GM18867 (cell line): ENCODE measurements at regions not wholly inside any gene's neighbourhood (a gene's known extent, or its start where the extent isn't known, plus 50 kb on each side); places are given as distances from the start of the nearest gene placed in this dataset.

Experiments
- ATAC-seq: cut with Tn5 transposase; IDR thresholded peaks from one replicate; pipeline ENCODE4 v1.9.1; 2021; ENCODE audit warnings: mild to moderate bottlenecking, moderate library complexity; ENCODE audit not compliant: unreplicated experiment

- no peak for ATAC-seq
These were observed 606.7 kb downstream of the STIM2 start for GRCh38 chr4:27467351-27467750.

DNA sequence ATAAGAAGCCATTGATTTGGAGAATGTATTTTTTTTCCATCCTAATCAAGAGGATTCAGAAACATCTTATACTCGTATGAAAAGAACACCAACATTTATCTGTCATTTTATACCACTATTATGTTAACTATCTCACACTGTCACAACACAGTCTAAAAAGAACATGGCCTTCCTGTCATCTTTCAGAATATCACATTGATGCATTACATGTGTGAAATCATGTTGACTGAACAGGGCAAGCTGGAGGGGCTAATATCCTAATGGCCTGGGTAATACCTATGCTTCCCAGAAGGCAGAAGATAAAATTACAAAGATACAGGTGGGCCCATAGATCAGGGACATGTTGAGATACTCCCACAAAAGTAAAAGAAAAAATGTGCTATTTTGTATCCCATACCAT, 611.7 kb downstream of the STIM2 start:
- no peak for ATAC-seq

DNA sequence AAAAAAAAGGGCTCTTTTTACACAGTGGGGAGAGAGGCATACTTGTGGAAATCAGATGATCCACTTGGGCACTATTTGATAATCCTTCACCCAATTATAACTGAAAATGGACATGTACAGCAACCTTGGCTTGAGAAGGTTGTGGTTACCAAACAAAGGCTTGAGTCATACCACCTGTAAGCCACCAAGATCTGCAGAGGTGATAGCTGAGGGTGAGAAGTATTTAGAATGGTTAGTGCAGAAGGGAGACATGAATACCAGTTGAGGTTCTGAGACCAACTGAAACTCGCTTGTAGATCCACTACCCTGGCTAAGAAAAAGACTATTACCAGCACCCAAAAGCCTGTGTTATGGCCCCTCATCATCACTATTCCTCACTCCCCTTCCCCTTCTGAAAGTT, 614.0 kb downstream of the STIM2 start:
- no peak for ATAC-seq

GRCh38 chr4:27484216-27484615, 623.6 kb downstream of the STIM2 start:
- no peak for ATAC-seq

DNA sequence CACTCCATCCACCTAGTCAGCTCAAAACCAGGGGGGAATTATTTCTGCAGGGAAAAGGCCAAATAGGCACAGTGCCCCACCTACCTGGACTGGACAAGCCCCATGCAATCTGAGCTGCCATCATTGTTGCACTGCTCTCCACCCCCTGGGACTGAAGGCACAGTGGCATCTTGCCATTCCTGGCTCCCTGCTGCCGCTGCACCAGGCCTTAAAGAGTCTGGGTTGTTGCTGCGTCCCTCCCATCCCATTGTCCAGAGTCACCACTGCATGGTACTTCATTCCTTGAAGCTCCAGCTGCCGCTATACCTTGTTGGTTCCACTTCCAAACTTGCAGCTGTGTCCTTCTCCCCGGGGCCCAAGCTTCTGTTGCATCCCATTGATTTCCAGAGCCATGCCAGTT, 629.7 kb downstream of the STIM2 start:
- ATAC-seq, result no peak

GRCh38 chr4:27490766-27491165, 630.1 kb downstream of the STIM2 start:
- ATAC-seq, result no peak

- ATAC-seq, result no peak
These were observed 645.8 kb downstream of the STIM2 start for GRCh38 chr4:27506401-27506800.

GRCh38 chr4:27514711-27515110, 654.1 kb downstream of the STIM2 start:
- ATAC-seq, result no peak

- ATAC-seq, result no peak
These were observed 654.5 kb downstream of the STIM2 start for GRCh38 chr4:27515140-27515539.

GRCh38 chr4:27518876-27519275, 658.2 kb downstream of the STIM2 start:
- ATAC-seq, result no peak

DNA sequence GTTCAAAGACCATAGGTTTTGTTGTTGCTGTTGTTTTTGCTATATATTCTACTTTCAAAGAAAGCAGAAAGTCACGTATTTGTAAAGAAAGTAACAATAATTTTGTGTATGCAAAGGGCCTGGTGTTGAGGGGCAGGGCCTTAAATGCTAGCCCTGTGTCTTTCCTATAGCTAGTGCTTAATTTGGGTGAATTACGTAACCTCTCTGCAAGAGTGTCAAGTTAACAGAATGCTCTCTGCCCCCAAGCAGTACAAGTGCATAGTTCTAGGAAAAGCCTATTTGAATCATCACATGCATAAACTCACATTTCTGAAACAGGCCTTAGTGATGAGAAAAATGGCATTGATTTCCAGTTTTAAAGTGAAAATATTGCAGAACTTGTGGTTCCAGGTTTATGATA, 663.6 kb downstream of the STIM2 start:
- ATAC-seq, result no peak

- ATAC-seq, result no peak
These were observed 673.8 kb downstream of the STIM2 start for GRCh38 chr4:27534488-27534887.

DNA sequence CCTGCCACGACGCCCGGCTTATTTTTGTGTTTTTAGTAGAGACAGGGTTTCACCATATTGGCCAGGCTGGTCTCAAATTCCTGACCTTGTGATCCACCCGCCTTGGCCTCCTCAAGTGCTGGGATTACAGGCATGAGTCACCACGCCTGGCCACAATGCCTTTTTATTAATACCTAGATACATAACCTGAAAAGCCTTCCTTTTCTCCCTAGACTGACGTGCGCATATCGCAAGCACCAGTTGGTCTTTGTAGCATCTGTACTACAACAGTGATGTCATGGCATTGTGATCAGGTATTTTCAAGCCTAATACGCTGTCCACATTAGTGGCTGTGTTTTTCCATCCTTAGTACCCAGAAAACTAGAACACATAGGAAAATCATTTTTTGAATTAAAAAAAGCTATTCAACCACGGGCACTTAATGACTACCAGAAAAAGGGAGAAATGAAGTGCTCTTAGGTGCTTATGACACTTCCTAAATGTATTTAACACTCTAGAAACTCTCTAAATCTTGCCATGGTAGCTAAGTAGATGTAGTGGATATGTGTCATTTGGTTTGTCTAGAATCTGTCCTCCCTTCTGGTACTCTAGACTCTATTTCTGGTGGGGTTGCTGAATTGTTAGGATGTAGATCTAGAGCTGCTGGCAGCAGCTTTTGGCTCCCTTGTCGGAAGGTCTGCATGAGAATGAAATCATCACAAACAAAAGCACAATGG, 707.8 kb downstream of the STIM2 start:
- no peak for ATAC-seq

GRCh38 chr4:27568952-27569319, 708.3 kb downstream of the STIM2 start:
- ATAC-seq, result no peak

GRCh38 chr4:27574743-27575142, 714.1 kb downstream of the STIM2 start:
- ATAC-seq, result no peak

DNA sequence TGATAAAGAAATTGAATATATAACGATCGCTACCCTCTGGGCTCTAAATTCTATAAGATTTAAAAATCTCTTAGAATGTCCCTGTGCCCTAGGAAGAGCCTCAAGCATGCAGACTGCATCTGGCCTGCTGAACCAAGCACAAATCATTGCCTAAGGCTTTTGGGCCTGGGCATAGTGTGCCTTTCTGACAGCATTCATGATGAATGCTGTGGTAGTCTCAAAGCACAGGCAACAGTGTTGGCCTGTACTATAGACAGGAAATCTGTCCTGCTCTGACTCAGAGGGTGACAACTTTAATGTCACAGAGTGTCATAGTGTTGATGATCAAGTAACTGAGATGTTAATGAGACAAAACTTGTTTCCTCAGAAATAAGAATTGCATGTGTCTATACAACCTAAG, 717.3 kb downstream of the STIM2 start:
- no peak for ATAC-seq

- ATAC-seq, result no peak
These were observed 732.1 kb downstream of the STIM2 start for GRCh38 chr4:27592738-27593137.

DNA sequence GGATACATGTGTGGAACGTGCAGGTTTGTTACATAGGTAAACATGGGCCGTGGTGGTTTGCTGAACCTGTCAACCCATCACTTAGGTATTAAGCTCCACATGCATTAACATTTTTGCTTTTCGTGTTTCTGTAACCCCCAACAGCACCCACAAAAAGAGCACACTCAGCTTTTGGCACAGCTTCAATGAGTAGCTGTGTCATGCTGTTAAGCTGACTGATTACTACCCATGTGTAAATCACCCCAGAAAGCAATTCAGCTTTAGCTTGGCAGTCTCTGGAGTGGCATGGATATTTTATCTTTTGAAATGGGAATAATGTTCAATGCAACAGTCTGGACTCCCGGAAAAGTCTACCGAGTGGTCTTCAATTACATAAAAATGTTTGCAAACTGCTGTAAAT, 734.3 kb downstream of the STIM2 start:
- ATAC-seq, result no peak

DNA sequence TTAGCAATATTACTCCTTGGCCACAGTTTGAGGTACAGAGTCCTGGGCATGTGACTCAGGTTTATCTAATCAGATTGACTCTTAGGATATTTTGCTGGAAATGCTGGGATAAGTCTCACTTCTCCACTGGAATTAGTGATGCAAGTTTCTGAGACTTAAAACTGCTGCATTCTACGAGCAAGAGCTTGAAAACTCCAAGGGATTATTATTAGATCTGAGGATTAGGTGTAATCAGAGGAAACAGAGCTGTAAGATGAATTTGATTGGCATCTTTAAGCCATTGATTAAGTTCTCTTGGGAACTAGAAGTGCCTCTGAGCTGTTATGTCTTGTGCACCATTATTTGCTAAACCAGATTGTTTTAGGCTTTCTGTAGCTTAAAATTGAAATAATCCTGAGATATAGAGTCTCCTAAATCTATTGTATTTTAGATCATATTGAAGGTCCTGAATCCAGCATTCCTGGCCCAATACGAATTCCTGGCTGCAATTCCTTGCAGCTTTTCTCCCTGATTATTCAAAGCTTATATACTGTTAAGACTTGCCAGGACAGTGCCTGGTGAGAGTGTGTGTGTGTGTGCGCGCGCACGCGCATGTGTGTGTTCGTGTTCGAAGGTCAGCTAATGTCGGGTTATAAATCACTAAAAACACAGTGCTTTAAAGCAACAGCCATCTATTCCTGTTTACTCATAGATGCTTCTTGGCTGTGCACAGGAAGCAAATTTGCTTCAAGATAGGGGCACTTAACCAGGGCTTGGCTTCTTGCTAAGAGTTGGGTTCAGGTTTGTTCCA, 735.1 kb downstream of the STIM2 start:
- no peak for ATAC-seq

GRCh38 chr4:27602172-27602571, 741.5 kb downstream of the STIM2 start:
- no peak for ATAC-seq

DNA sequence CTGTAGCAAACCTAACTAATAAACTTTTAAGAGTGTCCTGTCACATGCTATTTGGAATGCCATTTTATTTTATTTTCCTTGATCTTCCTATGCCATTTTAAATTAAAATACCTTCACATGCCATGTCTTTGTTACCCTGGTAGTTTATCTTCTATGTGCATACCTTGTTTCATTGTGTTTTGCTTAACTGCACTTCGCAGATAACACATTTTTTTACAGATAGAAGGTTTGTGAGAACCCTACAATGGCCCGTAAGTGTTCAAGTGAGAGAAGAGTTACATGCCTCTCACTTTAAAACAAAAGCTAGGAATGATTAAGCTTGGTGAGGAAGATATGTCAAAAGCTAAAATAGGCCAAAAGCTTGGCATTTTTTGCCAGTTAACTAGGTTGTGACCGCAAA, 744.1 kb downstream of the STIM2 start:
- no peak for ATAC-seq

DNA sequence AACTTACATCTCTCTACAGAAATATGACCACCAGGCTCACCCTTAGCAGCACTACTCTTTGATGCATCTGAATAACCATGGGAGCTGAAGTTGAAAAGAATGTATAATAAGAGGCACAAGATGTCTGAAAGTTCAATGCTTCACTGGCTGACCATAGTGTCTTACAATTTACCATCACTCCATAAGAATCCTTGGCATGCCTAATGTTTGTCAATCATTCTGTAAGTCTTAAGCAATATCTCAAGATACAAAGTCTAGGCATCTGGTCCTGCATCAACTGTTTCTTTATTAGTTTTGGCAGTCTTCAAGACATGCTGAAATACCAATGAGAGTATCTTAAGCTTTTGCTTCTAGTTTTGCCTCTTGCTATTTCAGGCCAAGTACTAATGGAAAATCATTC, 755.5 kb downstream of the STIM2 start:
- ATAC-seq, result no peak

GRCh38 chr4:27619435-27619834, 758.8 kb downstream of the STIM2 start:
- ATAC-seq, result no peak
